ENCODE measurements at regions not wholly inside any gene's neighbourhood (a gene's known extent, or its start where the extent isn't known, plus 50 kb on each side); places are given as distances from the start of the nearest gene placed in this dataset.
"Not testable (repeated sequence)": the region's sequence is repeated elsewhere in the genome, so short reads cannot be mapped to it uniquely, and the experiment has no call there.

DNA sequence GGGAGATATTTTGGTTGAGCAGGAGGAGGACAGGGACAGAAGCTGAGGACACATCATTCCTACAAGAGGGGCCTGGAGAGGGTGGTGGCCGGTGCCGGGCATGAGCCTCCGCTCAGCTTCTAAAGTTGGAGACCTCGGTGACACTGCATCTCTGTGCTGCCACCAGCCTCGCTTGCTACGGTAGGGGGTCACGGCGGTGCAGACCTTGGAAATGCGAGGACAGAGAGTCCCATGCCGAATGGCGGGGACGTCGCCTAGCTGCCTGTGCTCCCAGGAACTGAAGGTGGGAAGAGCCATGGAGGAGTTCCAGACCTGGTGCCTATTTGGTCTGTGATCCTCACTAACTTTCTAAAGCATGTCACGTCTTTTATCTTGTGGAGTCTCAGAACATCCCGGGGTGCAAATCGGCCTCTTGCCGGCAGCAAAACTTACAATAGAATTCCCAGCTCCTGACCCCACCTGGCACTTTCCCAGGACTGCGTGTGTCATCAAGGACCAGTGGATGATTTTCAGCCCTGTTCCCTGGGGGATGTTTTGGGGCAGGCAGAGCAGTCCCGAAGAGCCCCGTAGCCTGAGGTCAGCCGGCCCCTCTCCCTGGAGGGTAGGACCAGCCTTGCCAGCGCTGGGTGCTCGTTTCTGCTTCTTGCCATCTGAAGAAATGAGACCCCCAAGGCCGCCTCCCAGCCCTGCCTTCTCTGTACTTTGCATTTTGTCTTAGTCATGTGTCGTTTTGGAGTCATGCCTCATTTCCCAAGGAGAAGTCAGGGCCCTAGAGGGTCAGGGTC lies 205.8 kb upstream of the SHH start:
- DNase-seq (ENCODE audit: low read depth, low spot score) = no peak

DNA sequence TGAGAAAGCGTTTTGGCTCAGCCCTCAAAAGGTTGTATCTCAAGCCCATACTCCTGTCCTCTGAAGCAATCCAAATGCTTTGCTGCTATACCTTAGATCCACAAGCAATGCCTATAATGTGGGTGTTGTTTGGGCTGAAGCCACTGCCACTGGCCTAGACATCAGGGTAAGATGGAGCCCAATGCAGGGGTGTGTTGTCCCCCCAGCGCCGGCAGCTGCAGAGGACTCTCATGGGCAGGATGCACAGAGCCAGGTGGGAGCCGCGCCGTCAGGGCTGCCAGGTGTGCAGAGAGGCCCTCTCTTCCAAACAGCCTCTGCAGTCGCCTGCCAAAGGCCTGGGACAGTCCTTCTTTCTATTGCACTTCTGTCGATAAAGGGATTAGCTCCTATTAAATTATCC lies 205.2 kb upstream of the SHH start:
- no peak for DNase-seq (ENCODE audit: low read depth, low spot score)

DNA sequence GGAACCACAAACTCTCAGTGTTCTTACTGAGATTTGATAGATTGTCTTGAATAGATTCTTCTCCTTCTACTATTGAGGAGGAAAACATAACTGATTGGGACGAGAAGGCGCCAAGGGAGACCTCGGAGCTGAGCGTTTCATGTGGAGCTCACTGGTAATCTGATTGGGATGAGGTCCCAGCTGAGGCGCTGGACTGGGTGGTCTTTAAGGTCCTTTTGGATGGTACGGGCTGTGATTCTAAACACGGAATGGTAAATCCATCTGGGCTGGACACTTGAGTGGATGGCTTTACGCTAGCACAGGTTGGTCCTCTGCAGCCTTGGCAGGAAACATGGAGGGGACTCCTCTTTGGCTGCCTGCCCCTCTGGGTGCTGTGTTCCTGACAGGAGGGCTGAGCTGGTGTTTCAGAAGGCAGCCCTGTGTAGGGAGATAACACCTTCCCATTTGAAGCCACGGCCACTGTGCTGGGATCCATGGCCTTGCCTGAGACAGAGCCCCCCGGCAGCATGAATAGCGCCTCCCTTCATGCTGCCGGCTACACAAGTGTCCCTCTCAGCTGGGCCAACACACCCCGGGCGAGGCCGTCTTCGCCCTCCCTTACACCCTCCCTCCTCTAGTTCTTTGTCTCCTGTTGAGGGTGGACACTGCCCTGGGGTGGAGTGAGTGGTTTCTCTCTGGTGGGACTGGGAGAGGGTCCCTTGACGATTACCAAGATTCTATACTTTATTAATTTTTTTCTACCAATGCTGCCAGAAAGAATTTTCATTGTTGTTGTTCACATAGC lies 203.2 kb upstream of the SHH start:
- DNase-seq (ENCODE audit: low read depth, low spot score) = no peak

DNA sequence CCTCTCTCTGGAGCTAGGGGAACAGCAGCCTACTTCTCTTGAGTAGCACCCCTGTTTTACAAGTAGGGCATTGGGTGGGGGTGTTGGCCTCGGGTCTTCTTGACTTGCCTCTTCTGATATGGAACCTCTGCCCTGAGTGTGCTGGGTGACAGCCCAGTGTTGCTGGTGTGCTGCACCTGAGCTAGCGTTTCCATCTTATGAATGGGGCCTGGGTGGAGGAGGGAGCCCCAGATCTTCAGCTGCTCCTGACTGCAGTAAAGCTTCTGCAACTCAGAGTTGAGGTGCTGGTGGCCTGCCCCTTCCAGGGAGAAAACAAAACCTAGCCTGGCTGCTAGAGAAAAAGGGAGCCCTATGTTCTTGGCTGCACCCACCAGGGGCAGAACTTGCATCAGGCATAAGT lies 202.5 kb upstream of the SHH start:
- DNase-seq (ENCODE audit: low read depth, low spot score) = no peak

DNA sequence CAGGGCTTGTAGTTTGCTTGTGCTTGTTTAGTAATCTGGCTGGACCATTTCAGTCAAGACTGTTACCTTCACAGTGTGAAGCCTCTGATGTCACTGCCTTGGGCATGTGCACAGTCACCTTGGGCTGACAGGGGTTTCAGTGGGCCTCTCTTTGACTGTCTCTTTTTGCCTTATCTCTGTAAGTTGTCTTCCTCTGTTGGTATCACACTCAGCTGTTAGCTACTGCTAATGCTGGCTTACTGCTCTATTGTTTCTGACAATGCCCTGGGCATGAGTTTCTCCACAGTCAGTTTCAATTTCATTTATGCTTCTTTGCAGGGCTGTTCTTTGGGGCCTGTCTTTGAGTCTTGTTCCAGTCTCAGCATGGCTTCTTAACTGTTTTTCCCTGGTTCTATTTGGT lies 201.9 kb upstream of the SHH start:
- no peak for DNase-seq (ENCODE audit: low read depth, low spot score)

DNA sequence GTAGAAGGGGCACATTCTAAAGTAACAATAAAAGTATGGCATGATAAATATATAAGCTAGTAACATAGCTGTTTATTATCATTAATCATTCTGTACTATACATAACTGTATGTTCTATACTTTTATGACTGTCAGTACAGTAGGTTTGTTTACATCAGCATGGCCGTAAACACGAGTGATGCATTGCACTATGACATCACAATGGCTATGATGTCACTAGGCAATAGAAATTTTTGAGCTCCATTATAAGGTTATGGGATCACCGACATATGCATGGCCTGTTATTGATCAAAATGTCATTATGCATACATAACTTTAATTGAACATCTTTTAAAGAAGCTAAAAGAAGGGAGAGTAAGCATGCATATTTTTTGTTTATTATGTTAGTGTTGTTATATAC lies 200.1 kb upstream of the SHH start:
- DNase-seq (ENCODE audit: low read depth, low spot score) = no peak

DNA sequence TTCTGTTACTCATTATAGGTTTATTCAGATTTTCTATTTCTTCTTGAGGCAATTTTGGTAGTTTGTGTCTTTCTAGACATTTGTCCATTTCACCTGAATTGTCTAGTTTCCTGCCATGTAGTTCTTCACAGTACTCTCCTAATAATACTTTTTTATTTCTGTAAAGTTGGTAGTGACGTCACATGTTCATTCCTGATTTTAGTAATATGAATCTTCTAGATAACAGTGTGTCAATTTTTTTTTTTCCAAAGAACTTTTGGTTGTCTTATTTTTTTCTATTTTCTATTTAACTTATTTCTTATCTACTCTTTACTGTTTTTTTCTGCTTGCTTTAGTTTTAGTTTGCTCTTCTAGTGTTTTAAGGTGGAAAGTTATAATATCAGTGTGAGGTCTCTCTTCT lies 197.3 kb upstream of the SHH start:
- no peak for DNase-seq (ENCODE audit: low read depth, low spot score)

DNA sequence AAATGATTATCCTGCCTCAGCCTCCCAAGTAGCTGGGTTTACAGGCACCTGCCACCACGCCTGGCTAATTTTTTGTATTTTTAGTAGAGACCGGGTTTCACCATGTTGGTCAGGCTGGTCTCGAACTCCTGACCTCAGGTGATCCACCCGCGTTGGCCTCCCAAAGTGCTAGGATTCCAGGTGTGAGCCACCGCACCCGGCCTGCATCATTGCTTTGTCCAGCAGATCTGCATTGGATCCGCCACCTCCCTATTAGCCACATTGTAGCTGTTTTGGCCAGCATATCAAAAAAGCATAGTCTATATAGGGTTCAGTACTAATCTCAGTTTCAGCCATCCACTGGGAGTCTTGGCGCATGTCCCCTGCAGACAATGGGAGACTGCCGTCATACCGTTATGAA lies 194.6 kb upstream of the SHH start:
- DNase-seq (ENCODE audit: low read depth, low spot score) = not testable (repeated sequence)

DNA sequence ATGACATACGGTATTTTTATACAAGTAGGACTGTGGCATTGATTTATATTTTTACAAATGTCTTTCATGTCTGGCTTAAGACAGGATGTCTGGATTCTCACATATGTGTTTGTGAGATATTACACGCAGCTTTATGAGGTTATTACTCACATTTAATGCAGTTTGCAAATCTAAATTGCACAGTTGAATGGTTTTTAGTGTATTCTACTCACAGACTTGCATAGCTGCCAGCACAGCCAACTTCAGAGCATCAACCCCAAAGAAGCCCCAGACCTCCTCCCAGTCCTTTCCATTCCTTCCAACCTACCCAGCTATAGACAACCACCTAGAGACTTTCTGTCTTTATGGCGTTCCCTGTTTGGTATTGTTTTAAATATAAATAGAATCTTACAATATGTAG lies 193.8 kb upstream of the SHH start:
- DNase-seq (ENCODE audit: low read depth, low spot score) = no peak

DNA sequence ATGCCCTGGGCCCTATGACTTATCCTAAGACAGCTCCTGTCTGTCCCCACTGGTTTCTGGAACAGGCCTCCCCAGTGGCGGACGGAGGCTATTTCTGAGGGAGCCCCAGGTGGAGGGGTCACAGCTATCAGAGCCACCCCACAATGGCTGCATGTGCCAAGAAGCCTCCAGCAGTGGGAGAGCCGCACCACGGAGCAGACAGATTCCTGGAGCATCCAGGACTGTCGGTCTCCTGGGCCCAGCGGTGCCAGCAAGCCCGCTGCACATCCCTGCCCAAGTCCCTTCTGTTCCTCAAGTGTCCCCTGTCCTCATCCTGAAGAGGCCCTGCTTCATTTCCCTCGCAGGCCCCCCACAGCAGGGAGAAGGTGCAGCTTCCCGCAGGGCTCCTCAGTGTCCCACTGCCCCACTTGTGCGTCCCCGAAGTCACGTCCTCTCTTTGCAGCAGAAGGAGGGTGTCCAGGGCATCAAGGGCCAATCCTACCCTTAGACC lies 193.0 kb upstream of the SHH start:
- no peak for DNase-seq (ENCODE audit: low read depth, low spot score)

DNA sequence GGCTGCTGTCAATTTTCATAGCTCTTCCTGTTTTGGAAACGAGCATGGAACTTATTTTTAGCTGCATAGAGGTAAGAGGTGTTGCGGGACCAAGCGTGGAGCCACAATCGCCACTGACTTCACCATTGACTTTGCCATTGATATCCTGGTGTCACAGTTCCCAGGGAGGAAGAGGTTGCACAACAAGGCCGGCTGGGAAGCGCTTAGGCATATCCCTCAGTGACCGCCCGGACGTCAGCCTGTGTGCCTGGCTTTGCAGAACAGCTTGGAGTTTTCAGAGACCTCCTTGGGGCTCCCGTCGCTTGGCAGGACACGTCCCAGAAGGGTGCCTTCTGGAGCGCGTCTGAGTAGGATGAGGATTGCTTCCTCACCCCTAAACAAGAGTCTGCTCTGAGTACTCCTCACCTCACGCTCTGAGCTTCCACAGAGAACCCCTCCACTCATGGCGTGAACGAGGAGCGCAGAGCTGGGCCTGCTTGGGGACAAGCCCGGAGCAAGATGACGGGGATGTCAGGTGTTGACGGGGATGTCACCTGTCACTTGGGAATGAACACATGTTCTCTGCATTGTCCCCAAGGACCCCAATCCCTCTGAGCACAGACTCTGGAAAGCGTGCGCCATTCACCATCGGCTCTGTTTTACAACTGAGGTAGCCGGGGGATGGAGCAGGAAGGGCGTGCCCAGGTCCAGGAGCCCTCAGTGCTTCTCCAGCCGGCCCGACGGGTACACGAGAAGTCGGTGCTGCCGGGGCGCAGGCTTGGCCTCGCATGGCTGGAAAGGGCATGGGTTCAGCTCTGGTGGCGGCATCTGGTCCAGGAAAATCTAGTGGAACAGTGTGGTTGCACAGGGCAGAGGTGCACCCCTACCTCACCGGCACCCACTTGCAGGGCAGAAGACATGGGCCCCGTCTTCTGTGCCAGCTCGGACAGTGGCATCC lies 192.3 kb upstream of the SHH start:
- no peak for DNase-seq (ENCODE audit: low read depth, low spot score)

DNA sequence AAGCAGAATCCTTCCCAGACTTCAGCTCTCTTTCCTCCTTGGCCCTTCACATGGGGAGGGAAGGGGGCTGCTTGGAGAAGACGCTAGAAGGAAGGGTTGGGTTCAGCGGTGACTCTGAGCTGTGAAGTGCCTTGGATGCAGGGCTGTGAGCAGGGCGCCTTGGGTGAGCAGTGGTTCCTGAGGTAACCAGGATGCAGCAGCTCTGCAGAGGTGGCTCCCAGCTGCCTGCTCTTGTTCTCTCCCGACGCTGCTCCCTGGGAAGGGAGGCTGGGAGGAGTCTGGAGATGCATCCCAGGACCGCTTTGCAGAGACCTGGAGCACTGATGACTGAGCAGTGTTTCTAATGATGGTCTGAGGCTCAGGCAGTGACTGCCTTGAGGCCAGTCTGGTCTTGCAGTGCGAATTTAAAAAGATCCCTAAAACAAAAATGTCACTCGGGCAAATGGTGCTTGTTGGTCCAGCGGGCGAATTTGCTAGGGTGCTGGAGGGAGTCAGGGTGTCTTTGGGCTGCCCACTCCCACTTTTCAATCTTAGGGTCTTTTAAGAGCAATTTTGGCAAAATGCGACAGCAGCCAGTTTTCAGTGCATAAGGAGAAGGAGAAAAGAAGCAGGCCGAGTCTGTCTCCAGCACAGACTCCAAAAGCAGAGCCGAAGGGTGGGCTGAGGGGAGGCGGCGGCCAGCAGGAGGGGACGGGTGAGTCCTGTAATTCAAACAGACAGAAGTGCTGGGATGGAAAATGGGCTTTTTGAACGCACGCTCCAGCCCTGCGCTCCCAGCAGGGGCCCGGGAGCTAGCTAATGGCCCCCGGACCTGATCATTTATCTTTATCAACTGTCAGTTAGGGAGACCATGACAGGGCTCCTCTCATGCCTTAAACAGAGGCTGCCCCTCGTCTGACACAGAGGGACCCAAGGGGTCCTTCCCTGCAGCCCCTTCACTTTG lies 191.2 kb upstream of the SHH start:
- DNase-seq (ENCODE audit: low read depth, low spot score) = no peak

DNA sequence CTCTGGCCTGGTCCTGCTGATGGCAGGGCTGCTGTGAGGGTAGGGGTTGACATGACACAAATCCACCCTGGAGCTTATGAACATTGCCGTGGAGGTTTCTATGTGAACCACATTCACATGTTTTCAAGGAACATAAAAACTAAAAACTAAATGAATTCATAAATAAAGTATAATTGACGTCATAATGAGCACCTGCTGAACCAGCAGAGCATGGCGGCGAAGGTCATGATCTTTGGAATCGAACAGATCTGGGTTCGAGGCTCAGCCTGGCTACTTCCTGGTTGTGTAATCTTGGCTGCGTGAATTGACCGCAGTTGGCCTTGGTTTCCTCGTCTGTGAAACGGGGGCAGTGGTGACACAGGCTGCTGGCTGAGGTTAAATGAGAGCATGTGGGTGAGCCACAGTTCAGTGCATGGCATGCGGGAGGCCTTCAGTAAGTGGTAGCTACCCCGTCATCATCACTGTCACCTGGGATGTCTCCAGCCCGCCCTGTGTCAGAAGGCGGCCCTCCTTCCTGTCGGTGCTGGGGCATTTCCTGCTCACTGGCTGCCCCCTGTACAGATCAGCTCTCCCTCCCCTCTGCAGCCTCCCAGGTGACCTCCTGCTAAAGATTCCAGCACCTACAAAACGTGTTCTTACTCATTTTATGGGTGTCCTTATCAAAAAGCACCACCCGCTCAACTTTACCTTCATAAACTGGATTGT lies 190.3 kb upstream of the SHH start:
- DNase-seq (ENCODE audit: low read depth, low spot score) = no peak

DNA sequence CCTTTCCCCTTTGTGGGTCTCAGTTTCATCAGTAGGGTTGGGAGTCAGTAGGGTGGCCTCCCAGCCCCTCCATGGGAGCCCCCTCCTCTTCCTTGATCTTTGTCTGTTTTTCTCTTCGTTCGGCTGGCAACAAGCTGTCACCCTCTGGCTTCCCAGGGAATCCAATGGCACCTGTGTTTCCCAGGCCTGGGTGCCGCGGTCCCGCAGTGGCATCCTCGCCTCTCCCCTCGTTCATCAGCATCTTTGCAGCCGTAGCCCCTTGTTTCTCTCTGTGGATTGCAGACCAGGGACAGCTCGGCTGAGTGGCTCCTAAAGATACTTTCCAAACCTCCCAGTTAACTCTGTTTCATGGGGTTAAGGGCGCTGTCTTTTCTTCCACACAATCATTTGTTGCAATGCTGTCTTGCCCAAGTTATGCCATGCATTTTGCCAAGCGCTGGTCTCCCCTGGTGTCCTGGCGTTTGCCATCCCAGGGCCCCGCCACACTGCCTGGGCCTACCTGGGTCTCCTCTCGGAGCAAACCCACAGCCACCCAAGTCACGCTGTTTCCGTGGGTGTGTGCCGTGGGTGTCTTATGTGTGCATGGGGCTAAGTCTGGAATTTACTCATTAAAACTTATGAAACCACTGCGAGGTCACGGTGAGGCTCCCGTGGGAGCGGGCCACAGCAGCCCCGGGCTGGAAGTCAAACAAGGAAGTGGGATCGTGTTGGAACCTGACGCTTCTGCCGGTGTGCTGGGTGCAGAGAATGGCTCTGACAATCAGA lies 189.4 kb upstream of the SHH start:
- no peak for DNase-seq (ENCODE audit: low read depth, low spot score)

DNA sequence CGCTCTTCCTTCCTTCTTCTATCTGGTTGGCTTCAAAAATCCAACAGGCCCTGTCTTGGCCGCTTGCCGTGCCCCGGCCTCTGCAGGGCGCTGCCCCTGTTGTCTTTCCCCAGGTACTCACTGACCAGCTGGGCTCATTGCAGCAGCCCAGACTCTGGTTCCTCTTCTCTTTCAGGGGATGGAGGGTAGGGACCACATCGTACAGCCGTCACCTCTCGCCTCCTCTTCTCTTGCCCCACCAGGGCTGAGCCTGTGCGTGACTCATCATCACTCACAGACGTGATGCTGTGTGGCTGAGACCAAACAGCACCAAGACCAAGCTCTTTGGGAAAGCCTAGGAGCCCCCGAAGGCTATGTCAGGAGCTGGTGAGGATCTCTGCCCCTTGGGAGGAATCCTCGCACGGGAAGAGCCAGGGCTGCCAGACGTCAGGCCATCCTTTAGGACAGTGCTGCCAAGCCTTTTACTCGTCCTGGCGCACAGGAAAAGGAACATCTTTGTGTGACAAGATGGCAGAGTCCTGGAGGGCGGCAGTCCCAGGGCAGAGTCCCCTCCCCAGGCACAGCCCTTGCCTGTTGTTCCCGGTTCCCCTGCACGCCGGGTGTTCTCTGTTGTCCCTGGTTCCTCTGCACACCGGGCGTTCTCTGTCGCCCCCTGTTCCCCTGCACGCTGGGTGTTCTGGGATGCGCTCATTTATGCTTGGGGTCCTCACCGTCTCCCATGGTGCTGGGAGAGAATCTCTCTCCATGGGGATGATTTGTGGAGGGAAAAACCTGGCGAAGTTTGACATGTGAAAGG lies 188.5 kb upstream of the SHH start:
- no peak for DNase-seq (ENCODE audit: low read depth, low spot score)

DNA sequence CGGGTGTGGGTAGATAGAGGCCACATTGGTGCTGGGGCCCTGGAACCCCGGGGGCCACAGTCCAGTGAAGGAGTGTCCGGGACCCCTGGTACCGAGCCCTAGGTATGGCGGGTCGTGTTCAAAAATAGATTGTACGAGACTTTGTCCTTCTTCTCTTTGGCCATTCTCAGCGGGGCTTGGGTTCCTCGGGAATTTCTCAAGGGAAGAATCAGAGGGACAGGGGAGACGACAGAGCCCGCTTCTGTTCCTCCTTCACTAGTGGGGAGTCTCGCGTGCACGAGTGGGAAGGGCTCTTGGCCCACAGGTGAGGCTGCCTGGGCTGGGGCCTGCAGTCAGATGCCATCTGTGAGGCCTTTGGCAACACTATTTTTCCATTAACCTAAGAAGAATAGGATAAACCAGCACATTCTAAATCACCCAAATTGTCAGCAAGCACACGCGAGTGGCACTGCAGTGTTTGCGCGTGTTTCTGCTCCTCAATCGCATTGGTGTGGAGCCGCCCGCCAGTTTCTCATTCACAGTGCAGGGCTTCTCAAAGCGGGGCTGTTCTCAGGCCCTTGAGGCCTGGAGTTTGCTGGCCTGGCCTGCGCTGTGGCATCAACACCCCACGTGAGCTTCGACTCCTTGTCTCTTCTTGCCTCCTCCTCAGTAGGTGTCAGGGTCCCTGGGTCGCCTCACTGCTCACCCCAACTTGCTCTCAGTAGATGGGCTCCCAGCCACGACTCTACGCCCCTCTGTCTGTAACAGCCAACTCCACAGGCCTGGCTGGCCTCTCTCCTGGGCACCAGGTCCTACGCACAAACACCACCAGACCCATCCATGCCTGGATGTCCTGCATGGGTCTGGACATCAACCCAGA lies 187.6 kb upstream of the SHH start:
- DNase-seq (ENCODE audit: low read depth, low spot score) = no peak

DNA sequence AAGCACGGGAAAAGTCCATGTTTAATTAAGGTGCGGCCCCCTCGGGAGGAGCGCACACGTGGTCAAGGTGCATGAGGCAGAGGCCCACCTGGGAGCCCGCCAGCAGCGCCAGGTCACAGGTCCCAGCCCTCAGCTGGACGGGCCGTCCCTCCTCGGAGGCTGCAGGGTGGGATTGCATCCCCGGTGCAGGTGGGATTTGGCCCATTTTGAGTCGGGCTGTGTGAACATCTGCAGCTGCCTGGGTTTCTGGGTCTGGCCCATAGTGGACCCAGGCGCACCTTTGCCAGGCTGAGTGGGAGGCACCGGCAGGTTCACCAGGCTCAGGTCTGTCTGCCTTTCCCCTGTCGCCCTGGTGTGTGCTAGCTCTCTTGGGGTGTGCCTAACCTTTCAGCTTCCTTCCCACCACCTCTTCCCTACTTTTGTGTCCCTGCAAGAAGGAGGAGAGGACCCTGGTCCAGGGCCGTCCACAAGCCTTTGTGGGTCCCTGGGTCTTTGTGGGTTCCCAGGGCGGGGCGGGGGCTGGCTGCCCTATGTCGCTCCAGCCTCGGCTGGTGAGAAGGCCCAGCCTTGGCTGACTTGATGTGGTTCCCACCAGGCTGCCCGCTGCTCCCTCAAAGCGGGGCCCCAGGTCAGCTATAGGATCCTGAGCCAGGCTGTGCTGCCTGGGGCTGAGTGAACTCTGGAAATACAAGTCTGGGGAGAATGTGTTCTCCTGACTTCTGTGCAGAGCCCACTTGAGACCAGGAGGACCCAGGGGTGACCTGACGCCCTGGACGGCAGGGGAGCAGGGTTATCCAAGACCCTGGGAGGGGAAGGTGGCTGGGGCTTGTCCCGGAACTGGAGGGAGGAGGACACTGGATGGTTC lies 186.7 kb upstream of the SHH start:
- no peak for DNase-seq (ENCODE audit: low read depth, low spot score)
